Right atrium auricular region (tissue), 2 donors: ENCODE measurements at regions not wholly inside any gene's neighbourhood (a gene's known extent, or its start where the extent isn't known, plus 50 kb on each side); places are given as distances from the start of the nearest gene placed in this dataset.

Experiments used
- DNase-seq: peaks from one replicate; pipeline ENCODE4 v3.0.0-alpha.2; 2019; ENCODE audit warnings: low spot score
- H3K27ac ChIP-seq, 2 donors: fragments of 200-600 bp; sonication (generic); 1 replicate in 1 of 2; 2 replicates in 1 of 2; pipeline ENCODE4 v1.5.1; 2016 to 2019
- H3K27me3 ChIP-seq, 2 donors: fragments of 200-600 bp; sonication (generic); one replicate each; pipeline versions ENCODE4 v1.5.1 to v1.6.0; 2017 to 2019
- H3K36me3 ChIP-seq: fragments of 200-600 bp; sonication (generic); one replicate; pipeline ENCODE4 v1.5.1; 2016
- H3K4me1 ChIP-seq, 2 donors: fragments of 200-600 bp; sonication (generic); one replicate each; pipeline versions ENCODE4 v1.5.1 to v1.6.0; 2017 to 2019
- H3K4me3 ChIP-seq, 2 donors: fragments of 200-600 bp; sonication (generic); 1 replicate in 1 of 2; 2 replicates in 1 of 2; pipeline ENCODE4 v1.5.1; 2017 to 2019; ENCODE audit warnings: mild to moderate bottlenecking in 1 of 2, moderate library complexity in 1 of 2
- H3K9me3 ChIP-seq, 2 donors: fragments of 200-600 bp; sonication (generic); one replicate each; pipeline ENCODE4 v1.5.1; 2019
- CTCF ChIP-seq, 2 donors: fragments of 200-600 bp; sonication (generic); IDR thresholded peaks; one replicate each; pipeline ENCODE4 v1.5.1; 2019; ENCODE audit warnings: antibody characterized with exemption in 2 of 2

- Histone ChIP-seq H3K4me1 (no peaks in the 10 kb centered on the region), H3K4me3 (no peak overlapping the region), H3K9me3 (peaks cover 0 to 6% of the 10 kb centered on the region in 2 donors), H3K27me3 (no peaks in the 10 kb centered on the region), H3K36me3 (no peaks in the 10 kb centered on the region), H3K27ac (no peak overlapping the region)
- no peak for TF ChIP-seq CTCF (IDR thresholded peaks at IDR 0.05)
- DNase-seq: peak; percentile 49
These were observed 158.2 kb downstream of the BUD13 start for GRCh38 chr11:116614306-116615210.

GRCh38 chr11:116613206-116613875 is 159.4 kb downstream of the BUD13 start:
- no peak for DNase-seq
- Histone ChIP-seq H3K27me3 (no peaks in the 10 kb centered on the region), H3K36me3 (no peaks in the 10 kb centered on the region), H3K4me1 (no peaks in the 10 kb centered on the region), H3K27ac (no peak overlapping the region), H3K9me3 (peaks cover 0 to 6% of the 10 kb centered on the region in 2 donors), H3K4me3 (no peak overlapping the region)
- TF ChIP-seq CTCF (IDR thresholded peaks at IDR 0.05): no peak

- TF ChIP-seq CTCF (IDR thresholded peaks at IDR 0.05): no peak
- Histone ChIP-seq H3K4me3 (no peak overlapping the region), H3K4me1 (no peaks in the 10 kb centered on the region), H3K27ac (no peak overlapping the region), H3K9me3 (peaks cover 0 to 6% of the 10 kb centered on the region in 2 donors), H3K27me3 (no peaks in the 10 kb centered on the region), H3K36me3 (no peaks in the 10 kb centered on the region)
- DNase-seq: no peak
These were observed 160.7 kb downstream of the BUD13 start for GRCh38 chr11:116611998-116612620.

GRCh38 chr11:116610190-116610589 is 162.6 kb downstream of the BUD13 start:
- Histone ChIP-seq H3K9me3 (peaks cover 0 to 6% of the 10 kb centered on the region in 2 donors), H3K27me3 (no peaks in the 10 kb centered on the region), H3K27ac (no peak overlapping the region), H3K36me3 (no peaks in the 10 kb centered on the region), H3K4me3 (no peak overlapping the region), H3K4me1 (no peaks in the 10 kb centered on the region)
- peak; percentile 52 for DNase-seq
- TF ChIP-seq CTCF (IDR thresholded peaks at IDR 0.05): no peak

- H3K36me3 ChIP-seq: no peaks in the 10 kb centered on the region
- no peak overlapping the region for H3K4me3 ChIP-seq
- no peak for DNase-seq
- no peak overlapping the region for H3K27ac ChIP-seq
- no peaks in the 10 kb centered on the region for H3K27me3 ChIP-seq
- peaks cover 0 to 6% of the 10 kb centered on the region in 2 donors for H3K9me3 ChIP-seq
- no peak for TF ChIP-seq CTCF (IDR thresholded peaks at IDR 0.05)
- peaks cover 0 to 5% of the 10 kb centered on the region in 2 donors for H3K4me1 ChIP-seq
These were observed 165.8 kb downstream of the BUD13 start for GRCh38 chr11:116607027-116607426.
